ENCODE measurements at regions not wholly inside any gene's neighbourhood (a gene's known extent, or its start where the extent isn't known, plus 50 kb on each side); places are given as distances from the start of the nearest gene placed in this dataset.

DNA sequence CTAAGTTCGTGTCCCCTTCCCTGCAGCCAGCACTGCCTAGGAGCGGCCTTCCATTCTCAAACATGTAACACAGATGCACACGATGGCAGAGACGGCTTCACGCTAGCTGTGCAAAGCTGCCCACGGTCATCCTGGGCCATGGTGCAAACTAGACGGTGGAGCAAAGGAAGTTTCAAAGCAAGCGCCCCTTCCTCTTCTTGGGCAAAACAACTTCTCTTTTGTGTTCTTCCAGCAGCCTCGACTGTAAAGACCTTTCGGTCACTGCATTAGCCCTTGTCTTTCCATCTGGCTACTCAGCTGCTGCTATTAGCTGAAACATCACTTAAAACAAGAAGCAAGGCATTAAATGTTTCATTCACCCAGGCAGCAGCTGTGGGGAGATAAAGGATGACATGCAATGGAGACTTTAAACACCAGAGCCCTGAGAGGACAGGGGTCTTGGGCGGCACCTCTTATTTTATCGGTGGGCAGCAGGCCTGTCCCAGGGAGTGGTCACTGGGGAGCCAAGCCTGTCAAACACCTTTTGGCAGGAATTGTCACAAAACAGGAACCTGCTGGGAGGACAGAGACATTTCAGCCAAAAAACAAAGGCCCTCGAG, 214.8 kb downstream of the KLF6 start:
- TF ChIP-seq, protein P1, sequence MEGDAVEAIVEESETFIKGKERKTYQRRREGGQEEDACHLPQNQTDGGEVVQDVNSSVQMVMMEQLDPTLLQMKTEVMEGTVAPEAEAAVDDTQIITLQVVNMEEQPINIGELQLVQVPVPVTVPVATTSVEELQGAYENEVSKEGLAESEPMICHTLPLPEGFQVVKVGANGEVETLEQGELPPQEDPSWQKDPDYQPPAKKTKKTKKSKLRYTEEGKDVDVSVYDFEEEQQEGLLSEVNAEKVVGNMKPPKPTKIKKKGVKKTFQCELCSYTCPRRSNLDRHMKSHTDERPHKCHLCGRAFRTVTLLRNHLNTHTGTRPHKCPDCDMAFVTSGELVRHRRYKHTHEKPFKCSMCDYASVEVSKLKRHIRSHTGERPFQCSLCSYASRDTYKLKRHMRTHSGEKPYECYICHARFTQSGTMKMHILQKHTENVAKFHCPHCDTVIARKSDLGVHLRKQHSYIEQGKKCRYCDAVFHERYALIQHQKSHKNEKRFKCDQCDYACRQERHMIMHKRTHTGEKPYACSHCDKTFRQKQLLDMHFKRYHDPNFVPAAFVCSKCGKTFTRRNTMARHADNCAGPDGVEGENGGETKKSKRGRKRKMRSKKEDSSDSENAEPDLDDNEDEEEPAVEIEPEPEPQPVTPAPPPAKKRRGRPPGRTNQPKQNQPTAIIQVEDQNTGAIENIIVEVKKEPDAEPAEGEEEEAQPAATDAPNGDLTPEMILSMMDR (IDR thresholded peaks at IDR 0.05): no peak
- TF ChIP-seq POLR2A (IDR thresholded peaks at IDR 0.05): no peak
